ENCODE measurements at regions not wholly inside any gene's neighbourhood (a gene's known extent, or its start where the extent isn't known, plus 50 kb on each side); places are given as distances from the start of the nearest gene placed in this dataset.
"Not testable (repeated sequence)": the region's sequence is repeated elsewhere in the genome, so short reads cannot be mapped to it uniquely, and the experiment has no call there.

- CTCF ChIA-PET = no interaction called here
- no peak for DNase-seq (ENCODE audit: extremely low spot score)
- POLR2A ChIA-PET = no interaction called here
- no peak for TF ChIP-seq CTCF (IDR thresholded peaks at IDR 0.05; ENCODE audit: control extremely low read depth, extremely low read depth, low read depth, missing control alignments)
Measured at GRCh38 chr6:78380541-78380940, 486.8 kb upstream of the IRAK1BP1 start.

GRCh38 chr6:78383968-78384367 is 483.4 kb upstream of the IRAK1BP1 start:
- ChIA-PET POLR2A (no interaction called here), CTCF (no interaction called here)
- no peak for DNase-seq (ENCODE audit: extremely low spot score)
- no peak for TF ChIP-seq CTCF (IDR thresholded peaks at IDR 0.05; ENCODE audit: control extremely low read depth, extremely low read depth, low read depth, missing control alignments)

- CTCF ChIA-PET; DNase-seq (ENCODE audit: extremely low spot score); POLR2A ChIA-PET: not testable (repeated sequence)
Measured at GRCh38 chr6:78386854-78387253, 480.5 kb upstream of the IRAK1BP1 start.

- no peak for DNase-seq (ENCODE audit: extremely low spot score)
- ChIA-PET CTCF (no interaction called here), POLR2A (no interaction called here)
- no peak for TF ChIP-seq CTCF (IDR thresholded peaks at IDR 0.05; ENCODE audit: control extremely low read depth, extremely low read depth, low read depth, missing control alignments)
Measured at GRCh38 chr6:78390066-78390465, 477.3 kb upstream of the IRAK1BP1 start.

GRCh38 chr6:78397499-78397898 is 469.9 kb upstream of the IRAK1BP1 start:
- TF ChIP-seq CTCF (IDR thresholded peaks at IDR 0.05; ENCODE audit: control extremely low read depth, extremely low read depth, low read depth, missing control alignments) = no peak
- ChIA-PET CTCF (no interaction called here), POLR2A (no interaction called here)
- no peak for DNase-seq (ENCODE audit: extremely low spot score)

GRCh38 chr6:78398292-78398691 is 469.1 kb upstream of the IRAK1BP1 start:
- CTCF ChIA-PET = no interaction called here
- POLR2A ChIA-PET = no interaction called here
- TF ChIP-seq CTCF (IDR thresholded peaks at IDR 0.05; ENCODE audit: control extremely low read depth, extremely low read depth, low read depth, missing control alignments) = no peak

GRCh38 chr6:78400076-78400475 is 467.3 kb upstream of the IRAK1BP1 start:
- TF ChIP-seq CTCF (IDR thresholded peaks at IDR 0.05; ENCODE audit: control extremely low read depth, extremely low read depth, low read depth, missing control alignments) = no peak
- DNase-seq (ENCODE audit: extremely low spot score) = no peak
- POLR2A ChIA-PET = no interaction called here
- CTCF ChIA-PET = no interaction called here

More at GRCh38 chr6:78398292-78398691, 469.1 kb upstream of the IRAK1BP1 start:
- no peak for DNase-seq (ENCODE audit: extremely low spot score)
